ENCODE measurements at regions not wholly inside any gene's neighbourhood (a gene's known extent, or its start where the extent isn't known, plus 50 kb on each side); places are given as distances from the start of the nearest gene placed in this dataset.
A peak's percentile ranks its signal among the peaks of the same experiment; 100 is the strongest.

GRCh38 chr10:130542761-130543160, 406.6 kb downstream of the GLRX3 start:
- no peak for DNase-seq

- DNase-seq: no peak
Measured at GRCh38 chr10:130543794-130544193, 407.6 kb downstream of the GLRX3 start.

- no peak for DNase-seq
Measured at GRCh38 chr10:130545122-130545521, 408.9 kb downstream of the GLRX3 start.

- DNase-seq: no peak
Measured at GRCh38 chr10:130545697-130546096, 409.5 kb downstream of the GLRX3 start.

GRCh38 chr10:130546841-130547240, 410.6 kb downstream of the GLRX3 start:
- DNase-seq: no peak

GRCh38 chr10:130547368-130547767, 411.2 kb downstream of the GLRX3 start:
- DNase-seq: no peak

- no peak for DNase-seq
Measured at GRCh38 chr10:130550952-130551674, 414.9 kb downstream of the GLRX3 start.

- DNase-seq: no peak
Measured at GRCh38 chr10:130551676-130552075, 415.5 kb downstream of the GLRX3 start.

- DNase-seq: no peak
Measured at GRCh38 chr10:130553826-130554225, 417.6 kb downstream of the GLRX3 start.

- DNase-seq: no peak
Measured at GRCh38 chr10:130554701-130555410, 418.7 kb downstream of the GLRX3 start.

- DNase-seq: no peak
Measured at GRCh38 chr10:130555411-130555750, 419.2 kb downstream of the GLRX3 start.

- no peak for DNase-seq
Measured at GRCh38 chr10:130557181-130557845, 421.1 kb downstream of the GLRX3 start.

- no peak for DNase-seq
Measured at GRCh38 chr10:130558746-130559546, 422.8 kb downstream of the GLRX3 start.

- peak; percentile 40 for DNase-seq
Measured at GRCh38 chr10:130559547-130559880, 423.3 kb downstream of the GLRX3 start.

- no peak for DNase-seq
Measured at GRCh38 chr10:130560116-130560515, 423.9 kb downstream of the GLRX3 start.

GRCh38 chr10:130560573-130560972, 424.4 kb downstream of the GLRX3 start:
- DNase-seq: no peak

GRCh38 chr10:130561681-130562080, 425.5 kb downstream of the GLRX3 start:
- DNase-seq: no peak

GRCh38 chr10:130567011-130567410, 430.8 kb downstream of the GLRX3 start:
- no peak for DNase-seq

- no peak for DNase-seq
Measured at GRCh38 chr10:130567436-130567835, 431.2 kb downstream of the GLRX3 start.

- DNase-seq: no peak
Measured at GRCh38 chr10:130568246-130568645, 432.1 kb downstream of the GLRX3 start.

GRCh38 chr10:130570074-130570473, 433.9 kb downstream of the GLRX3 start:
- no peak for DNase-seq

GRCh38 chr10:130571674-130572073, 435.5 kb downstream of the GLRX3 start:
- no peak for DNase-seq

GRCh38 chr10:130573446-130573845, 437.3 kb downstream of the GLRX3 start:
- no peak for DNase-seq

Measured in NCI-H1105 treated with DMSO at 0.1 percent for 48 hours (cell line).